HCT116 (cell line): ENCODE measurements at regions not wholly inside any gene's neighbourhood (a gene's known extent, or its start where the extent isn't known, plus 50 kb on each side); places are given as distances from the start of the nearest gene placed in this dataset.

Experiments
- CTCF ChIP-seq, 3 experiments: fragments of 200-600 bp in 1 of 3; sonication (generic) in 1 of 3; IDR thresholded peaks in 2 of 3; conservative IDR thresholded peaks in 1 of 3; 2 replicates each; pipeline ENCODE4 v1.5.1; 2012 to 2017; ENCODE audit warnings: low read depth in 2 of 3, low read length in 2 of 3, antibody characterized with exemption in 1 of 3, borderline replicate concordance in 1 of 3, control low read depth in 1 of 3, mild to moderate bottlenecking in 1 of 3, mixed read lengths in 1 of 3, mixed run types in 1 of 3, moderate library complexity in 1 of 3; ENCODE audit not compliant: insufficient read depth in 1 of 3
- EZH2 ChIP-seq: fragments of 200-600 bp; sonication (generic); IDR thresholded peaks from 2 replicates; pipeline ENCODE4 v1.6.1; 2017; ENCODE audit warnings: antibody characterized with exemption, mixed run types
- EZH2phosphoT487 ChIP-seq: fragments of 200-600 bp; IDR thresholded peaks from 2 replicates; pipeline ENCODE4 v1.6.1; 2018; ENCODE audit warnings: antibody characterized with exemption, borderline replicate concordance
- MAX ChIP-seq: IDR thresholded peaks from 2 replicates; pipeline ENCODE4 v1.6.1; 2012
- POLR2A ChIP-seq: IDR thresholded peaks from 2 replicates; pipeline ENCODE4 v1.7.0; 2011; ENCODE audit warnings: borderline replicate concordance; ENCODE audit not compliant: insufficient read depth, insufficient read length; ENCODE audit errors: extremely low read depth
- REST ChIP-seq: IDR thresholded peaks from 2 replicates; pipeline ENCODE4 v1.6.1; 2012; ENCODE audit warnings: low read depth
- SIN3A ChIP-seq: IDR thresholded peaks from 2 replicates; pipeline ENCODE4 v1.6.1; 2012; ENCODE audit warnings: low read depth
- TCF7L2 ChIP-seq: IDR thresholded peaks from 2 replicates; pipeline ENCODE4 v1.7.0; 2011; ENCODE audit warnings: borderline replicate concordance, inconsistent platforms; ENCODE audit not compliant: insufficient read depth, insufficient read length; ENCODE audit errors: extremely low read depth
- YY1 ChIP-seq: IDR thresholded peaks from 2 replicates; pipeline ENCODE4 v1.6.1; 2011; ENCODE audit warnings: low read length, low read depth, moderate library complexity, mild to moderate bottlenecking; ENCODE audit not compliant: insufficient replicate concordance; ENCODE audit errors: extremely low read depth

GRCh38 chr12:91460469-91460868 lies 277.9 kb upstream of the DCN start:
- no peak for TF ChIP-seq CTCF (IDR thresholded peaks at IDR 0.05 in 2 of 3, conservative IDR thresholded peaks at IDR 0.05 in 1 of 3; ENCODE audit: borderline replicate concordance in 1 of 3, insufficient read depth in 1 of 3, low read depth in 2 of 3, low read length in 2 of 3)
- no peak for TF ChIP-seq REST
- no peak for TF ChIP-seq EZH2phosphoT487
- TF ChIP-seq POLR2A = no peak
- TF ChIP-seq SIN3A = no peak
- TF ChIP-seq EZH2 = no peak
- no peak for TF ChIP-seq TCF7L2
- no peak for TF ChIP-seq YY1
- TF ChIP-seq MAX = no peak
